Fibroblast of villous mesenchyme (primary cell): ENCODE measurements at regions not wholly inside any gene's neighbourhood (a gene's known extent, or its start where the extent isn't known, plus 50 kb on each side); places are given as distances from the start of the nearest gene placed in this dataset.

Experiments
- DNase-seq: peaks from one replicate; pipeline ENCODE4 v3.0.0-alpha.2; 2010; ENCODE audit warnings: low read depth
- H3K4me3 ChIP-seq: 2 replicates; pipeline ENCODE4 v1.5.1; 2011; ENCODE audit warnings: low read depth, mild to moderate bottlenecking, low read length
- TF ChIP-seq, protein P1 (sequence below): IDR thresholded peaks from 2 replicates; pipeline ENCODE4 v1.5.1; 2012; ENCODE audit warnings: low read depth, mild to moderate bottlenecking, low read length; ENCODE audit not compliant: insufficient read depth

GRCh38 chr18:30352551-30353168 is 689.9 kb downstream of the DSC3 start:
- DNase-seq: no peak
- TF ChIP-seq, protein P1, sequence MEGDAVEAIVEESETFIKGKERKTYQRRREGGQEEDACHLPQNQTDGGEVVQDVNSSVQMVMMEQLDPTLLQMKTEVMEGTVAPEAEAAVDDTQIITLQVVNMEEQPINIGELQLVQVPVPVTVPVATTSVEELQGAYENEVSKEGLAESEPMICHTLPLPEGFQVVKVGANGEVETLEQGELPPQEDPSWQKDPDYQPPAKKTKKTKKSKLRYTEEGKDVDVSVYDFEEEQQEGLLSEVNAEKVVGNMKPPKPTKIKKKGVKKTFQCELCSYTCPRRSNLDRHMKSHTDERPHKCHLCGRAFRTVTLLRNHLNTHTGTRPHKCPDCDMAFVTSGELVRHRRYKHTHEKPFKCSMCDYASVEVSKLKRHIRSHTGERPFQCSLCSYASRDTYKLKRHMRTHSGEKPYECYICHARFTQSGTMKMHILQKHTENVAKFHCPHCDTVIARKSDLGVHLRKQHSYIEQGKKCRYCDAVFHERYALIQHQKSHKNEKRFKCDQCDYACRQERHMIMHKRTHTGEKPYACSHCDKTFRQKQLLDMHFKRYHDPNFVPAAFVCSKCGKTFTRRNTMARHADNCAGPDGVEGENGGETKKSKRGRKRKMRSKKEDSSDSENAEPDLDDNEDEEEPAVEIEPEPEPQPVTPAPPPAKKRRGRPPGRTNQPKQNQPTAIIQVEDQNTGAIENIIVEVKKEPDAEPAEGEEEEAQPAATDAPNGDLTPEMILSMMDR: no peak
- no peak overlapping the region for H3K4me3 ChIP-seq

DNA sequence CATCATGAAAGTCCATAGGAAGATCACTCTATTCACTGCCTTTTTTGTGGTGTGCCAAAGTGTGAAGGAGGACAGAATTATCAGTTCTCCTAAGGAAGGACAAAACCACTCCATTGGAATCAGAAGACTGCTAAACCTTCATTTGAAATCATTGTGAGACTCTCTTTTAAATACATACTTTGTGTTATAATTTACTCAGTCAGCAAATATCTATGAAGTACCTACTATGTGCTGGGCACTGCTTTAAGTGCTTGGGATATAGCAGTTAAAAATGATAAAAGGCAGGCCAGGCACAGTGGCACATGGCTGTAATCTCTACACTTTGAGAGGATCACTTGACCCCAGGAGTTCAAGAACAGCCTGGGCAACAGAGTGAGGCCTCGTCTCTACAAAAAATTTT is 692.3 kb downstream of the DSC3 start:
- DNase-seq: no peak
- no peak overlapping the region for H3K4me3 ChIP-seq
- TF ChIP-seq, protein P1: no peak

- no peak for DNase-seq
- TF ChIP-seq, protein P1: no peak
- no peak overlapping the region for H3K4me3 ChIP-seq
Measured at GRCh38 chr18:30343090-30343489, 699.5 kb downstream of the DSC3 start.

DNA sequence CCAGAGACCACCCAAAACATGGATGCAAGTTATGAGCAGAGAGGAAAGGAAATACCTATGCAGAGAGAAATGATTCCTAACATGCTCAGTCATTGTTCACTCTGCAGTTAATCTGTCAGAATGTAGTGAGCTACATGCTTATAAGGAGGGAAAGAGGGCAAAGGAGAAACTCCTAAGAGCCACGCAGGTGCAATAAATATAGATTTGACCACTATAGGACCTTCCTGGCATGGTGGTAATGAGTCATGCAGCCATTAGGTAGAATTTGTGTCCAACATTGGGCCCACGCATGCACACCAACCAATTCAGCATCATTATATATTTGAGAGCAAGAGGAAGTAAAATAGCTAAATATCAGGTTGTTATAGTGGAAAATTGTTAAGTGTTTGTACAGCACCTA is 699.9 kb downstream of the DSC3 start:
- TF ChIP-seq, protein P1: no peak
- no peak overlapping the region for H3K4me3 ChIP-seq
- DNase-seq: no peak

- H3K4me3 ChIP-seq: no peak overlapping the region
- DNase-seq: no peak
- TF ChIP-seq, protein P1: no peak
Measured at GRCh38 chr18:30334781-30335180, 707.8 kb downstream of the DSC3 start.

- no peak overlapping the region for H3K4me3 ChIP-seq
- TF ChIP-seq, protein P1: no peak
- no peak for DNase-seq
Measured at GRCh38 chr18:30333310-30333709, 709.2 kb downstream of the DSC3 start.

DNA sequence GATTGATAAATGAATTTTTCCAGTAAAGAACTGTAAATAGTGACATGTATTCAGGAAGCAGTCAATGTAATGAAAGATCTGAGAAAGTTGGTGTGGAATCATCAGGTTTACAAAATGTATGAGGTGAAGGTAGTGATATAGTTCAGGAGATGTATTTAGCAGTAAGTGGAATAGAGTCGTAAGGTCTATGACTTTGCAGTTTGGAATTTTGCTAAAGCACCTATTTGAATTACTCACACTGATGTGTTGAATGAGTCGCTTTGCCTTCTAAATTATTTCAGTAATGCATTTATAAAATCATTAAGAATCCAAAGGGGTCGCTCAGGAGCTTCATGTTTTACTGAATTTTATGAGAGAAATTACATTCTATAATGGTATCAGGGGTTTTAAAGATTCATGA is 713.7 kb downstream of the DSC3 start:
- TF ChIP-seq, protein P1: no peak
- DNase-seq: no peak
- no peak overlapping the region for H3K4me3 ChIP-seq
